BJ (cell line): ENCODE measurements at regions not wholly inside any gene's neighbourhood (a gene's known extent, or its start where the extent isn't known, plus 50 kb on each side); places are given as distances from the start of the nearest gene placed in this dataset.

Experiments used
- CTCF ChIA-PET: fragments of 350-600 bp; formaldehyde crosslinking; extraction: SDS; loops from one replicate; lab custom pipeline; 2021; ENCODE audit warnings: antibody characterized with exemption, inconsistent platforms; lab: Yijun Ruan, JAX
- POLR2A ChIA-PET: fragments of 300-600 bp; sonication (Branson Sonifier 250); formaldehyde crosslinking; extraction: SDS; loops from one replicate; lab custom pipeline; 2021; ENCODE audit warnings: antibody characterized with exemption; lab: Charles Lee
- DNase-seq: peaks from one replicate; pipeline ENCODE4 v3.0.0-alpha.2; 2011; ENCODE audit warnings: low read depth
- H3K27me3 ChIP-seq: 2 replicates; pipeline ENCODE4 v1.6.0; 2011; ENCODE audit warnings: low read length; ENCODE audit not compliant: control insufficient read depth, insufficient read depth
- H3K36me3 ChIP-seq: 2 replicates; pipeline ENCODE4 v1.5.1; 2011; ENCODE audit warnings: low read length; ENCODE audit not compliant: control insufficient read depth, insufficient read depth
- H3K4me3 ChIP-seq: 2 replicates; pipeline ENCODE4 v1.5.1; 2011; ENCODE audit warnings: low read depth, mild to moderate bottlenecking, control low read depth, low read length
- CTCF ChIP-seq: IDR thresholded peaks from 2 replicates; pipeline ENCODE4 v1.5.1; 2011; ENCODE audit warnings: low read depth, mild to moderate bottlenecking, control low read depth, inconsistent platforms, low read length, moderate library complexity; ENCODE audit not compliant: insufficient read depth

- Histone ChIP-seq H3K4me3 (no peak overlapping the region), H3K36me3 (no peaks in the 10 kb centered on the region), H3K27me3 (no peaks in the 10 kb centered on the region)
- no peak for DNase-seq
- ChIA-PET POLR2A (no interaction called here), CTCF (no interaction called here)
- no peak for TF ChIP-seq CTCF
Observed at GRCh38 chr13:27673911-27674310, 52.2 kb downstream of the POLR1D start.

GRCh38 chr13:27678306-27679040 lies 56.8 kb downstream of the POLR1D start:
- DNase-seq = no peak
- Histone ChIP-seq H3K36me3 (no peaks in the 10 kb centered on the region), H3K27me3 (no peaks in the 10 kb centered on the region), H3K4me3 (no peak overlapping the region)
- no peak for TF ChIP-seq CTCF
- ChIA-PET POLR2A (no interaction called here), CTCF (no interaction called here)

- CTCF ChIA-PET = no interaction called here
- no peaks in the 10 kb centered on the region for H3K27me3 ChIP-seq
- no peak overlapping the region for H3K4me3 ChIP-seq
- H3K36me3 ChIP-seq = no peaks in the 10 kb centered on the region
- POLR2A ChIA-PET = no interaction called here
- TF ChIP-seq CTCF = no peak
- DNase-seq = no peak
Observed at GRCh38 chr13:27679396-27679795, 57.7 kb downstream of the POLR1D start.

GRCh38 chr13:27679896-27680295 lies 58.2 kb downstream of the POLR1D start:
- H3K27me3 ChIP-seq = no peaks in the 10 kb centered on the region
- POLR2A ChIA-PET = no interaction called here
- DNase-seq = no peak
- no peak for TF ChIP-seq CTCF
- CTCF ChIA-PET = no interaction called here
- H3K36me3 ChIP-seq = no peaks in the 10 kb centered on the region
- H3K4me3 ChIP-seq = no peak overlapping the region

GRCh38 chr13:27680465-27680864 lies 58.8 kb downstream of the POLR1D start:
- no peak overlapping the region for H3K4me3 ChIP-seq
- no peaks in the 10 kb centered on the region for H3K27me3 ChIP-seq
- TF ChIP-seq CTCF = no peak
- CTCF ChIA-PET = no interaction called here
- DNase-seq = no peak
- no peaks in the 10 kb centered on the region for H3K36me3 ChIP-seq
- POLR2A ChIA-PET = no interaction called here
